HG03439 (cell line): ENCODE measurements at regions not wholly inside any gene's neighbourhood (a gene's known extent, or its start where the extent isn't known, plus 50 kb on each side); places are given as distances from the start of the nearest gene placed in this dataset.
"Not testable (repeated sequence)": the region's sequence is repeated elsewhere in the genome, so short reads cannot be mapped to it uniquely, and the experiment has no call there.

Experiments used
- ATAC-seq: cut with Tn5 transposase; IDR thresholded peaks from one replicate; pipeline ENCODE4 v1.9.1; 2021; ENCODE audit warnings: mild to moderate bottlenecking, moderate library complexity; ENCODE audit not compliant: unreplicated experiment

- not testable (repeated sequence) for ATAC-seq
These were observed 116.0 kb upstream of the PTPN13 start for GRCh38 chr4:86478151-86478550.

DNA sequence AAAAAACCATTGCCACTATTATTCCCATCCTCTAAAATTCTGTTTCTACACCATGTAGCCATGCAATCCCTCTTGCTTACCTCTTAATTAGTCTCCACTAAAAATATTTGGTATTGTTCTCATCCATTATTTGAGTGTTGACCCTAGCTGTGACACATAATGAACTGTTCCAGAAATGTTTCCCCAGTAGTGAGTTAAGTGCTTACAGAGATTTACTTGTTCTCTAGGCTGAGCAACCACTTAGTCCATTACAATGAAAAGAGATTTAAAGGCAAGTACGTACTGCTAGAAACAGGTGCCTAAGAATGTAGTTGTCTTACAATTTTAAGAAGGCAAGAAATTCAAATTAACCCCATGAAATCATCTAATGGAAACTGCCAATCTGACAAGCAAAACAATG lies 112.7 kb upstream of the PTPN13 start:
- no peak for ATAC-seq

GRCh38 chr4:86482306-86483172 lies 111.6 kb upstream of the PTPN13 start:
- no peak for ATAC-seq

DNA sequence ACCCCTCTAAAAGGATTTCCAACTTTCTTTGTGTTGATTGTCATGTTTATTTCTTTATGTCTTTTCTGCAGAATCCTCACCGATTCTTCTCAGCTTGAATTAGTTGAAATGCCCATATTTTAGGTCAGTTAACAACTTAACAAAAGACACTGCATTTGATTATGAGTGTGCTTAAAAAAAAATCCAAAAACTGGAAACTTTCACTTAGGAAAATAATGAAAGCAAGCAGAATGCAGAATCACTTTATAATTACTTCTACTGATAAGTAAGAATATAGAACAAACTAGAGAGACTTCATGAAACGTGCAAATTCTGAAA lies 111.0 kb upstream of the PTPN13 start:
- no peak for ATAC-seq

GRCh38 chr4:86483773-86484172 lies 110.3 kb upstream of the PTPN13 start:
- no peak for ATAC-seq

- ATAC-seq = no peak
These were observed 109.9 kb upstream of the PTPN13 start for GRCh38 chr4:86484241-86484640.

DNA sequence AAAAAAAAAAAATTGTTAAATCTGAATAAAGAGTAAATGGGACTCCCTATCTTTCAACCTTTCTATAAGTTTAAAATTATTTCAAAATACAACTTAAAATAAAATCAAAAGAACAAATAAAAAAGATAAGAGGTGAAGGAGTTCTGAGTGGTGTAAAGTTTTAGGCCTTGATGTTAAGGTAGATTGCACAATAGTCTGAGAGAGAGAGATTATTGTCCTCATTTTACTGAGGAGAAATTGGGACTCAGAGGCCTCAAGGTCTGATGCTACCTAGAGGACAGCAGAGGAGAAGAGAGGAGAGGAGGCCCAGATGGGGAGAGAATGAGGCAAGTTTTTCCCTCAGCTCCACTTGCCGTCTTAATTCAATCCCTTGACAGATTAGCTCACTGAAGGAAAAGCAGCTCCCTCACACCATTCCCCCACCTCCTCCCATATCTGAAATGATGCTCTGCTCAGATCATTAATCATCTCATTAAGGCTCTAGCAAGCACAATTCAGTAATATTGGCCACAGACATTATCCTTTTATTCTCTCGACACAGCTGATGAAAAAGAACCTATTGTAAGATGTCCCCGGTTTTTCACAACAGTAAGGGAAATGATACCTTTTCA lies 106.3 kb upstream of the PTPN13 start:
- ATAC-seq = no peak

- no peak for ATAC-seq
These were observed 100.7 kb upstream of the PTPN13 start for GRCh38 chr4:86493460-86493859.

- ATAC-seq = no peak
These were observed 97.7 kb upstream of the PTPN13 start for GRCh38 chr4:86496094-86497080.

DNA sequence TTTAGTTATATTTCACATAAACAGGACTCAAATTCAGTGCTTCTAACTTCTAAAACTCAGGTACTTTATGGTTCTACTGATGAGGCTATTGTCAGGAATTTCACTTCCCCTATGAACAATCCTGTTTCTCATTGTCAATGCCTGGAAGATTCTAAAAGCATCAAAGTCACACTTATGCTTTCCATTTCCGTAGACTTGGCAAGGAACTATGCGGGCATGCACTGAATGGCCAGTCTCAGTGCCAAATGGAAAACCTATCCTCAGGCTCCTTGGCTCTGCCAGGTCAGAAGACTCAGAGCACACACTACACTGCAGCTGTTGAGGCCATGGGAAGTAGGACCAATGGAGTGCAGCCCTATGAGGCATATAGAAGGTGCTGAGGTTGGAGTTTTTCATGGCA lies 97.0 kb upstream of the PTPN13 start:
- no peak for ATAC-seq

GRCh38 chr4:86497980-86498862 lies 95.9 kb upstream of the PTPN13 start:
- peak; percentile 77 for ATAC-seq

GRCh38 chr4:86498863-86499166 lies 95.3 kb upstream of the PTPN13 start:
- peak; percentile 9 for ATAC-seq

GRCh38 chr4:86500527-86500926 lies 93.6 kb upstream of the PTPN13 start:
- no peak for ATAC-seq

- no peak for ATAC-seq
These were observed 92.0 kb upstream of the PTPN13 start for GRCh38 chr4:86502081-86502480.

GRCh38 chr4:86506591-86506990 lies 87.5 kb upstream of the PTPN13 start:
- ATAC-seq = no peak

- ATAC-seq = no peak
These were observed 85.7 kb upstream of the PTPN13 start for GRCh38 chr4:86508436-86508835.

DNA sequence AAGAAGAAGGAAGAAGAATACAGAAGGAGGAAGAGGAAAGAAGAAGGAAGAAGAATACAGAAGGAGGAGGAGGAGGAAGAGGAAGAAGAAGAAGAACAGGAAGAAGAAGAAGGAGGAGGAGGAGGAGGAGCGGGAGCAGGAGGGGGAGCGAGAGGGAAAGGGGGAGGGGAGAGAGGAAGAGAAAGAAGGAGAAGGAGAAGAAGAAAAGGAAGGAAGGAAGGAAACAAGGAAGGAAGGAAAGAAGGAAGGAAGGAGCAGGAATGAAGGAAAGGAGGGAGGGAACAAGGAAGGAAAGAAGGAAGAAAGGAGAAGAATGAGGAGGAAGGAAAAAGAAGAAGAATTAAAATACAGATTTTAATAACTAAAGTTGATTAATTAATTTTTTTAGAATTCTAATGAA lies 82.5 kb upstream of the PTPN13 start:
- no peak for ATAC-seq

GRCh38 chr4:86512631-86513030 lies 81.5 kb upstream of the PTPN13 start:
- no peak for ATAC-seq

- not testable (repeated sequence) for ATAC-seq
These were observed 78.2 kb upstream of the PTPN13 start for GRCh38 chr4:86515963-86516362.

DNA sequence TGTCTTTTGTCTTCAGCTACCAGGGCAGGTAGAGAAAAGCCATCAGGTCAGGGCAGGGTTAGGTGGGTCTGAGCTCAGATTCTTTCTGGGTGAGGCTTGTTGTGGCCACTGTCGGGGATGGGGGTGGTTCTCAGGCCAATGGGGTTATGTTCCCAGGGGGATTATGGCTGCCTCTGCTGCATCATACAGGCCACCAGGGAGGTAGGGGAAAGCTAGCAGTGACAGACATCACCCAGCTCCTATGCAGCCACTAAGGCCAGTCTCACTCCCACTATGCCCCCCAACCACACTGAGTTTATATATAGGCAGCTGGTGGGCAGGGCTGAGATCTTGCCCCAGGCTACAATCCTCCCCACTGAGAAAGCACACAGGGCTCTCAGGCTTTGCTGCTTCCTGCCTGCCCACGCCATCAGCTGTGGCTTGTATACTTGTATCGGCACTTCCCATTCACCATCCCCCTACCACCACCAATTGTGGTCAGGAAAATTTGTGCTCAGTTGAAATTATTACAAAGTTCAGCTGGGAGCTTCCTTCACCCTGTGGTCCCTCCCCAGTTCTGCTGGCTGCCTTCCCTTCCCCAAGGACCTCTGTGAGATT lies 72.6 kb upstream of the PTPN13 start:
- no peak for ATAC-seq
